GM23338 (cell line): ENCODE measurements at regions not wholly inside any gene's neighbourhood (a gene's known extent, or its start where the extent isn't known, plus 50 kb on each side); places are given as distances from the start of the nearest gene placed in this dataset.

Source experiments
- ATAC-seq: fragments of 200-7000 bp; cut with Tn5 transposase; 3 replicates; pipeline ENCODE4 v1.9.1; 2020
- DNase-seq: peaks from one replicate; pipeline ENCODE4 v3.0.0-alpha.2; 2015; ENCODE audit warnings: low spot score
- H2AFZ ChIP-seq: fragments of 200-600 bp; sonication (generic); 2 replicates; pipeline ENCODE4 v1.8.0; 2016; ENCODE audit warnings: antibody characterized with exemption, mild to moderate bottlenecking, moderate library complexity
- H3F3A ChIP-seq: fragments of 200-600 bp; sonication (generic); replicated peaks from 2 replicates; pipeline ENCODE4 v1.8.0; 2017; ENCODE audit warnings: antibody characterized with exemption, mixed run types, low read depth
- H3K27ac ChIP-seq: fragments of 200-600 bp; sonication (generic); 2 replicates; pipeline ENCODE4 v1.6.1; 2016; ENCODE audit warnings: low read depth
- H3K27me3 ChIP-seq: fragments of 200-600 bp; sonication (generic); 2 replicates; pipeline ENCODE4 v1.8.0; 2016; ENCODE audit warnings: mild to moderate bottlenecking, mixed run types, moderate library complexity; ENCODE audit not compliant: insufficient read depth
- H3K36me3 ChIP-seq: fragments of 200-600 bp; sonication (generic); 2 replicates; pipeline ENCODE4 v1.8.0; 2016; ENCODE audit warnings: mild to moderate bottlenecking; ENCODE audit not compliant: insufficient read depth
- H3K4me1 ChIP-seq: fragments of 200-600 bp; sonication (generic); 2 replicates; pipeline ENCODE4 v1.8.0; 2016; ENCODE audit warnings: mild to moderate bottlenecking, moderate library complexity; ENCODE audit not compliant: insufficient read depth
- H3K4me2 ChIP-seq: fragments of 200-600 bp; sonication (generic); 2 replicates; pipeline ENCODE4 v1.7.1; 2017; ENCODE audit warnings: mixed run types
- H3K4me3 ChIP-seq: fragments of 200-600 bp; sonication (generic); 2 replicates; pipeline ENCODE4 v1.6.1; 2016; ENCODE audit warnings: mixed run types
- H3K79me2 ChIP-seq: fragments of 200-600 bp; sonication (generic); replicated peaks from 2 replicates; pipeline ENCODE4 v1.8.0; 2017; ENCODE audit warnings: mild to moderate bottlenecking; ENCODE audit not compliant: insufficient read depth
- H3K9me2 ChIP-seq: fragments of 200-600 bp; sonication (generic); 2 replicates; pipeline ENCODE4 v1.8.0; 2017; ENCODE audit not compliant: insufficient read depth
- H4K20me1 ChIP-seq: fragments of 200-600 bp; sonication (generic); replicated peaks from 2 replicates; pipeline ENCODE4 v1.8.0; 2017; ENCODE audit warnings: mild to moderate bottlenecking; ENCODE audit not compliant: insufficient read depth
- H3K27ac Mint-ChIP-seq: 2 replicates; pipeline ENCODE4 v1.8.0; 2020; ENCODE audit warnings: inconsistent platforms, mild to moderate bottlenecking, moderate library complexity, mixed read lengths
- H3K27me3 Mint-ChIP-seq: 3 replicates; pipeline ENCODE4 v1.8.0; 2022; ENCODE audit warnings: low read depth, mild to moderate bottlenecking, moderate library complexity, mixed read lengths, inconsistent platforms; ENCODE audit not compliant: insufficient read depth, poor library complexity
- H3K36me3 Mint-ChIP-seq: 3 replicates; pipeline ENCODE4 v1.8.0; 2021; ENCODE audit warnings: low read depth, mild to moderate bottlenecking, inconsistent platforms, moderate library complexity, mixed read lengths
- H3K4me1 Mint-ChIP-seq: 3 replicates; pipeline ENCODE4 v1.8.0; 2020; ENCODE audit warnings: mild to moderate bottlenecking, inconsistent platforms, mixed read lengths
- H3K4me3 Mint-ChIP-seq: 3 replicates; pipeline ENCODE4 v1.8.0; 2021; ENCODE audit warnings: moderate library complexity, mild to moderate bottlenecking, inconsistent platforms, mixed read lengths
- H3K9me3 Mint-ChIP-seq: 3 replicates; pipeline ENCODE4 v1.8.0; 2020; ENCODE audit warnings: moderate library complexity, mild to moderate bottlenecking, inconsistent platforms, mixed read lengths
- CREB1 ChIP-seq: fragments of 250-450 bp; sonication (Bioruptor Pico); IDR thresholded peaks from 2 replicates; pipeline ENCODE4 v1.5.0; 2020; ENCODE audit warnings: low read depth, mild to moderate bottlenecking, moderate library complexity
- CTCF ChIP-seq, 2 experiments: fragments of 200-600 bp in 1 of 2; sonication (generic) in 1 of 2; conservative IDR thresholded peaks; 2 replicates each; pipeline versions ENCODE4 v1.5.1 to v1.6.1; 2016 to 2017; ENCODE audit warnings: antibody characterized with exemption in 2 of 2, low read depth in 2 of 2, mild to moderate bottlenecking in 2 of 2, moderate library complexity in 1 of 2
- EZH2 ChIP-seq: fragments of 200-600 bp; sonication (generic); IDR thresholded peaks from one replicate; pipeline ENCODE4 v1.8.0; 2017; ENCODE audit warnings: antibody characterized with exemption, mild to moderate bottlenecking, low read depth; ENCODE audit not compliant: unreplicated experiment
- EZH2phosphoT487 ChIP-seq: fragments of 200-600 bp; sonication (generic); IDR thresholded peaks from one replicate; pipeline ENCODE4 v1.8.1; 2018; ENCODE audit warnings: antibody characterized with exemption; ENCODE audit not compliant: unreplicated experiment
- JUNB ChIP-seq: IDR thresholded peaks from one replicate; pipeline ENCODE4 v1.6.1; 2016; ENCODE audit warnings: antibody characterized with exemption; ENCODE audit not compliant: unreplicated experiment
- NANOG ChIP-seq: IDR thresholded peaks from 2 replicates; pipeline ENCODE4 v1.6.1; 2016; ENCODE audit warnings: antibody characterized with exemption, borderline replicate concordance
- POLR2AphosphoS5 ChIP-seq: IDR thresholded peaks from 2 replicates; pipeline ENCODE4 v1.6.1; 2016; ENCODE audit warnings: antibody characterized with exemption, low read depth
- STAT1 ChIP-seq: IDR thresholded peaks from one replicate; pipeline ENCODE4 v1.6.1; 2016; ENCODE audit warnings: antibody characterized with exemption; ENCODE audit not compliant: unreplicated experiment
- ZNF114 ChIP-seq: fragments of 250-450 bp; sonication (Bioruptor Pico); IDR thresholded peaks from 2 replicates; pipeline ENCODE4 v1.5.0; 2020; ENCODE audit warnings: mild to moderate bottlenecking, moderate library complexity
- ZNF331 ChIP-seq: fragments of 250-450 bp; sonication (Bioruptor Pico); IDR thresholded peaks from 2 replicates; pipeline ENCODE4 v1.5.0; 2020; ENCODE audit warnings: low read depth, mild to moderate bottlenecking, moderate library complexity
- TF ChIP-seq, protein P1 (sequence below): IDR thresholded peaks from one replicate; pipeline ENCODE4 v1.6.1; 2018; ENCODE audit warnings: antibody characterized with exemption; ENCODE audit not compliant: unreplicated experiment
- TF ChIP-seq, protein P2 (sequence below): IDR thresholded peaks from 2 replicates; pipeline ENCODE4 v1.6.1; 2016; ENCODE audit warnings: antibody characterized with exemption
- TF ChIP-seq, protein P3 (sequence below): fragments of 250-450 bp; sonication (Bioruptor Pico); IDR thresholded peaks from 2 replicates; pipeline ENCODE4 v1.5.0; 2020; ENCODE audit warnings: mild to moderate bottlenecking, moderate library complexity

DNA sequence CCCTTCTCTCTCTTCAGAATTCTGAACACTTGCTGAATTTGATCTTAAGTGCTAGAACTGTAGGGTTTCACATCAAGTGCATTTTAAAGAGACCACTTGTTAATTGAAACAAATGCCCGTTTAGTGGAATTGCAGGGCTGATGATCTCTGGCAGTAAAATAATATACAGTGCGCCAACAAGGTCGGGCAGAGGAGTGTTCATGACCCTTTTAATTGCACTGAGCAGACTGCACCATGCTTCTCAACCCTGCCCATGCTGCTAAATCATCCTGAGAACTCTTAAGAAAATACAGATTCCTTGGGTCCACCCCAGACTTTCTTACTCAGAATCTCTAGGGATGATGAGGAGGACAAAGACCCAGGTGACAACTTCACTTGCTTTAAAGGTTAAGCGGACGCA, 73.5 kb downstream of the SC5D start:
- Histone ChIP-seq H3K27ac (no peak overlapping the region), H3K4me2 (no peak overlapping the region), H2AFZ (peak overlapping the region; percentile 18; the same call in 1 of the 2 replicates), H3K4me3 (no peak overlapping the region), H3K79me2 (no peaks in the 10 kb centered on the region), H3K27me3 (no peaks in the 10 kb centered on the region), H3K36me3 (no peaks in the 10 kb centered on the region), H4K20me1 (no peaks in the 10 kb centered on the region), H3K4me1 (peaks cover 28% of the 10 kb centered on the region), H3K9me2 (peaks cover 32% of the 10 kb centered on the region), H3F3A (no peaks in the 10 kb centered on the region; the same call in 1 of the 2 replicates)
- no peak for ATAC-seq
- no peak for DNase-seq
- peaks cover 3% of the 10 kb centered on the region; the same call in 2 of the 3 replicates for H3K36me3 Mint-ChIP-seq
- H3K9me3 Mint-ChIP-seq = no peaks in the 10 kb centered on the region
- peaks cover 31% of the 10 kb centered on the region for H3K4me1 Mint-ChIP-seq
- H3K27ac Mint-ChIP-seq = no peak overlapping the region
- no peak for TF ChIP-seq ZNF114
- TF ChIP-seq, protein P1, sequence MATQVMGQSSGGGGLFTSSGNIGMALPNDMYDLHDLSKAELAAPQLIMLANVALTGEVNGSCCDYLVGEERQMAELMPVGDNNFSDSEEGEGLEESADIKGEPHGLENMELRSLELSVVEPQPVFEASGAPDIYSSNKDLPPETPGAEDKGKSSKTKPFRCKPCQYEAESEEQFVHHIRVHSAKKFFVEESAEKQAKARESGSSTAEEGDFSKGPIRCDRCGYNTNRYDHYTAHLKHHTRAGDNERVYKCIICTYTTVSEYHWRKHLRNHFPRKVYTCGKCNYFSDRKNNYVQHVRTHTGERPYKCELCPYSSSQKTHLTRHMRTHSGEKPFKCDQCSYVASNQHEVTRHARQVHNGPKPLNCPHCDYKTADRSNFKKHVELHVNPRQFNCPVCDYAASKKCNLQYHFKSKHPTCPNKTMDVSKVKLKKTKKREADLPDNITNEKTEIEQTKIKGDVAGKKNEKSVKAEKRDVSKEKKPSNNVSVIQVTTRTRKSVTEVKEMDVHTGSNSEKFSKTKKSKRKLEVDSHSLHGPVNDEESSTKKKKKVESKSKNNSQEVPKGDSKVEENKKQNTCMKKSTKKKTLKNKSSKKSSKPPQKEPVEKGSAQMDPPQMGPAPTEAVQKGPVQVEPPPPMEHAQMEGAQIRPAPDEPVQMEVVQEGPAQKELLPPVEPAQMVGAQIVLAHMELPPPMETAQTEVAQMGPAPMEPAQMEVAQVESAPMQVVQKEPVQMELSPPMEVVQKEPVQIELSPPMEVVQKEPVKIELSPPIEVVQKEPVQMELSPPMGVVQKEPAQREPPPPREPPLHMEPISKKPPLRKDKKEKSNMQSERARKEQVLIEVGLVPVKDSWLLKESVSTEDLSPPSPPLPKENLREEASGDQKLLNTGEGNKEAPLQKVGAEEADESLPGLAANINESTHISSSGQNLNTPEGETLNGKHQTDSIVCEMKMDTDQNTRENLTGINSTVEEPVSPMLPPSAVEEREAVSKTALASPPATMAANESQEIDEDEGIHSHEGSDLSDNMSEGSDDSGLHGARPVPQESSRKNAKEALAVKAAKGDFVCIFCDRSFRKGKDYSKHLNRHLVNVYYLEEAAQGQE = no peak
- no peak for TF ChIP-seq NANOG
- TF ChIP-seq, protein P2, sequence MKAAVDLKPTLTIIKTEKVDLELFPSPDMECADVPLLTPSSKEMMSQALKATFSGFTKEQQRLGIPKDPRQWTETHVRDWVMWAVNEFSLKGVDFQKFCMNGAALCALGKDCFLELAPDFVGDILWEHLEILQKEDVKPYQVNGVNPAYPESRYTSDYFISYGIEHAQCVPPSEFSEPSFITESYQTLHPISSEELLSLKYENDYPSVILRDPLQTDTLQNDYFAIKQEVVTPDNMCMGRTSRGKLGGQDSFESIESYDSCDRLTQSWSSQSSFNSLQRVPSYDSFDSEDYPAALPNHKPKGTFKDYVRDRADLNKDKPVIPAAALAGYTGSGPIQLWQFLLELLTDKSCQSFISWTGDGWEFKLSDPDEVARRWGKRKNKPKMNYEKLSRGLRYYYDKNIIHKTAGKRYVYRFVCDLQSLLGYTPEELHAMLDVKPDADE = no peak
- no peak for TF ChIP-seq STAT1
- TF ChIP-seq, protein P3, sequence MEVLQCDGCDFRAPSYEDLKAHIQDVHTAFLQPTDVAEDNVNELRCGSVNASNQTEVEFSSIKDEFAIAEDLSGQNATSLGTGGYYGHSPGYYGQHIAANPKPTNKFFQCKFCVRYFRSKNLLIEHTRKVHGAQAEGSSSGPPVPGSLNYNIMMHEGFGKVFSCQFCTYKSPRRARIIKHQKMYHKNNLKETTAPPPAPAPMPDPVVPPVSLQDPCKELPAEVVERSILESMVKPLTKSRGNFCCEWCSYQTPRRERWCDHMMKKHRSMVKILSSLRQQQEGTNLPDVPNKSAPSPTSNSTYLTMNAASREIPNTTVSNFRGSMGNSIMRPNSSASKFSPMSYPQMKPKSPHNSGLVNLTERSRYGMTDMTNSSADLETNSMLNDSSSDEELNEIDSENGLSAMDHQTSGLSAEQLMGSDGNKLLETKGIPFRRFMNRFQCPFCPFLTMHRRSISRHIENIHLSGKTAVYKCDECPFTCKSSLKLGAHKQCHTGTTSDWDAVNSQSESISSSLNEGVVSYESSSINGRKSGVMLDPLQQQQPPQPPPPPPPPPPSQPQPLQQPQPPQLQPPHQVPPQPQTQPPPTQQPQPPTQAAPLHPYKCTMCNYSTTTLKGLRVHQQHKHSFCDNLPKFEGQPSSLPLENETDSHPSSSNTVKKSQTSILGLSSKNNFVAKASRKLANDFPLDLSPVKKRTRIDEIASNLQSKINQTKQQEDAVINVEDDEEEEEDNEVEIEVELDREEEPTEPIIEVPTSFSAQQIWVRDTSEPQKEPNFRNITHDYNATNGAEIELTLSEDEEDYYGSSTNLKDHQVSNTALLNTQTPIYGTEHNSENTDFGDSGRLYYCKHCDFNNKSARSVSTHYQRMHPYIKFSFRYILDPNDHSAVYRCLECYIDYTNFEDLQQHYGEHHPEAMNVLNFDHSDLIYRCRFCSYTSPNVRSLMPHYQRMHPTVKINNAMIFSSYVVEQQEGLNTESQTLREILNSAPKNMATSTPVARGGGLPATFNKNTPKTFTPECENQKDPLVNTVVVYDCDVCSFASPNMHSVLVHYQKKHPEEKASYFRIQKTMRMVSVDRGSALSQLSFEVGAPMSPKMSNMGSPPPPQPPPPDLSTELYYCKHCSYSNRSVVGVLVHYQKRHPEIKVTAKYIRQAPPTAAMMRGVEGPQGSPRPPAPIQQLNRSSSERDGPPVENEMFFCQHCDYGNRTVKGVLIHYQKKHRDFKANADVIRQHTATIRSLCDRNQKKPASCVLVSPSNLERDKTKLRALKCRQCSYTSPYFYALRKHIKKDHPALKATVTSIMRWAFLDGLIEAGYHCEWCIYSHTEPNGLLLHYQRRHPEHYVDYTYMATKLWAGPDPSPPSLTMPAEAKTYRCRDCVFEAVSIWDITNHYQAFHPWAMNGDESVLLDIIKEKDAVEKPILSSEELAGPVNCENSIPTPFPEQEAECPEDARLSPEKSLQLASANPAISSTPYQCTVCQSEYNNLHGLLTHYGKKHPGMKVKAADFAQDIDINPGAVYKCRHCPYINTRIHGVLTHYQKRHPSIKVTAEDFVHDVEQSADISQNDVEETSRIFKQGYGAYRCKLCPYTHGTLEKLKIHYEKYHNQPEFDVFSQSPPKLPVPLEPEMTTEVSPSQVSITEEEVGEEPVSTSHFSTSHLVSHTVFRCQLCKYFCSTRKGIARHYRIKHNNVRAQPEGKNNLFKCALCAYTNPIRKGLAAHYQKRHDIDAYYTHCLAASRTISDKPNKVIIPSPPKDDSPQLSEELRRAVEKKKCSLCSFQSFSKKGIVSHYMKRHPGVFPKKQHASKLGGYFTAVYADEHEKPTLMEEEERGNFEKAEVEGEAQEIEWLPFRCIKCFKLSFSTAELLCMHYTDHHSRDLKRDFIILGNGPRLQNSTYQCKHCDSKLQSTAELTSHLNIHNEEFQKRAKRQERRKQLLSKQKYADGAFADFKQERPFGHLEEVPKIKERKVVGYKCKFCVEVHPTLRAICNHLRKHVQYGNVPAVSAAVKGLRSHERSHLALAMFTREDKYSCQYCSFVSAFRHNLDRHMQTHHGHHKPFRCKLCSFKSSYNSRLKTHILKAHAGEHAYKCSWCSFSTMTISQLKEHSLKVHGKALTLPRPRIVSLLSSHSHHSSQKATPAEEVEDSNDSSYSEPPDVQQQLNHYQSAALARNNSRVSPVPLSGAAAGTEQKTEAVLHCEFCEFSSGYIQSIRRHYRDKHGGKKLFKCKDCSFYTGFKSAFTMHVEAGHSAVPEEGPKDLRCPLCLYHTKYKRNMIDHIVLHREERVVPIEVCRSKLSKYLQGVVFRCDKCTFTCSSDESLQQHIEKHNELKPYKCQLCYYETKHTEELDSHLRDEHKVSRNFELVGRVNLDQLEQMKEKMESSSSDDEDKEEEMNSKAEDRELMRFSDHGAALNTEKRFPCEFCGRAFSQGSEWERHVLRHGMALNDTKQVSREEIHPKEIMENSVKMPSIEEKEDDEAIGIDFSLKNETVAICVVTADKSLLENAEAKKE (CRISPR knock-in tag) = no peak
- TF ChIP-seq CTCF (conservative IDR thresholded peaks at IDR 0.05; ENCODE audit: low read depth in 2 of 2) = no peak
- TF ChIP-seq EZH2phosphoT487 = no peak
- TF ChIP-seq JUNB = no peak
- no peak for TF ChIP-seq CREB1 (CRISPR knock-in tag)
- TF ChIP-seq ZNF331 = no peak
- no peak for TF ChIP-seq POLR2AphosphoS5
- no peak for TF ChIP-seq EZH2
- no peak overlapping the region for H3K4me3 Mint-ChIP-seq
- H3K27me3 Mint-ChIP-seq = peaks cover 4% of the 10 kb centered on the region
